K562 (cell line): ENCODE measurements at regions not wholly inside any gene's neighbourhood (a gene's known extent, or its start where the extent isn't known, plus 50 kb on each side); places are given as distances from the start of the nearest gene placed in this dataset.

Experiments used
- ATAC-seq: fragments of 200-7000 bp; cut with Tn5 transposase; 3 replicates; pipeline ENCODE4 v1.9.1; 2020; ENCODE audit warnings: moderate library complexity
- BruUV-seq: library from RNA; stranded (reverse); fragments of 400-500 nt; replicated peaks from 2 replicates; lab custom pipeline; 2021; lab: Mats Ljungman, UMichigan
- CTCF ChIA-PET: fragments of 300-600 bp; formaldehyde crosslinking; extraction: SDS; loops from one replicate; lab custom pipeline; 2021; ENCODE audit warnings: low intra/inter-chr PET ratio; lab: Yijun Ruan, JAX
- POLR2A ChIA-PET: fragments of 300-600, 350-650 bp; sonication (Branson Sonifier 250); formaldehyde crosslinking; extraction: SDS; loops from one replicate; lab custom pipeline; 2021; ENCODE audit warnings: antibody characterized with exemption, inconsistent platforms; lab: Yijun Ruan, JAX
- DNase-seq, 4 experiments: peaks; one replicate each; pipeline versions ENCODE4 v3.0.0 to v3.0.0-alpha.2; 2011 to 2018; ENCODE audit warnings: low spot score in 3 of 4, mixed read lengths in 3 of 4; ENCODE audit errors: extremely low read depth in 1 of 4
- FAIRE-seq: peaks from 2 replicates; lab custom pipeline; 2011; peaks lifted over from hg19 to GRCh38; lab: Jason Lieb, UNC
- H2AFZ ChIP-seq: 2 replicates; pipeline ENCODE4 v1.6.0; 2011; ENCODE audit warnings: low read depth, low read length, control low read depth, inconsistent platforms
- H3K27ac ChIP-seq: fragments of 200-600 bp; 3 replicates; pipeline ENCODE4 v1.8.0; 2011; ENCODE audit warnings: low read depth, mild to moderate bottlenecking, control low read depth, inconsistent platforms, low read length, moderate library complexity, mixed read lengths; ENCODE audit errors: extremely low read depth
- H3K27me3 ChIP-seq, 2 experiments: fragments of 300-600 bp in 1 of 2; 2 replicates in 1 of 2; 3 replicates in 1 of 2; pipeline versions ENCODE4 v1.6.0 to v1.8.0; 2011; ENCODE audit warnings: inconsistent platforms in 2 of 2, low read length in 2 of 2, mild to moderate bottlenecking in 1 of 2, mixed read lengths in 1 of 2, moderate library complexity in 1 of 2; ENCODE audit not compliant: control insufficient read depth in 2 of 2, insufficient read depth in 2 of 2
- H3K36me3 ChIP-seq: fragments of 300-600 bp; 3 replicates; pipeline ENCODE4 v1.8.0; 2011; ENCODE audit warnings: mild to moderate bottlenecking, low read length, inconsistent platforms; ENCODE audit not compliant: control insufficient read depth, insufficient read depth
- H3K4me1 ChIP-seq, 2 experiments: fragments of 200-600 bp in 1 of 2; replicated peaks in 1 of 2; 2 replicates in 1 of 2; 3 replicates in 1 of 2; pipeline versions ENCODE4 v1.5.1 to v1.8.0; 2011; ENCODE audit warnings: inconsistent platforms in 2 of 2, low read length in 2 of 2, mild to moderate bottlenecking in 1 of 2, mixed read lengths in 1 of 2, moderate library complexity in 1 of 2; ENCODE audit not compliant: control insufficient read depth in 2 of 2, insufficient read depth in 2 of 2
- H3K4me2 ChIP-seq: 2 replicates; pipeline ENCODE4 v1.6.1; 2011; ENCODE audit warnings: low read length, control low read depth, inconsistent platforms, mixed read lengths; ENCODE audit not compliant: insufficient read depth
- H3K4me3 ChIP-seq: fragments of 200-600 bp; sonication (generic), shearing (Covaris generic); 2 replicates; pipeline ENCODE4 v1.5.1; 2016; ENCODE audit warnings: control low read depth, inconsistent platforms
- H3K79me2 ChIP-seq: fragments of 200-600 bp; 3 replicates; pipeline ENCODE4 v1.8.0; 2011; ENCODE audit warnings: low read length, inconsistent platforms; ENCODE audit not compliant: control insufficient read depth, insufficient read depth
- H3K9ac ChIP-seq, 2 experiments: 2 replicates each; pipeline versions ENCODE4 v1.6.0 to v1.6.1; 2011; ENCODE audit warnings: low read depth in 2 of 2, low read length in 2 of 2, control low read depth in 1 of 2, inconsistent platforms in 1 of 2, mild to moderate bottlenecking in 1 of 2, mixed read lengths in 1 of 2; ENCODE audit not compliant: insufficient read depth in 1 of 2
- H3K9me1 ChIP-seq: one replicate; pipeline ENCODE4 v1.6.0; 2011; ENCODE audit warnings: inconsistent platforms, mild to moderate bottlenecking, low read length, moderate library complexity; ENCODE audit not compliant: control insufficient read depth, insufficient read depth
- H3K9me3 ChIP-seq: replicated peaks from 2 replicates; pipeline ENCODE4 v1.5.1; 2011; ENCODE audit warnings: low read depth, low read length, inconsistent platforms; ENCODE audit not compliant: control insufficient read depth, insufficient read depth
- H4K20me1 ChIP-seq: replicated peaks from 2 replicates; pipeline ENCODE4 v1.6.1; 2011; ENCODE audit warnings: low read length, inconsistent platforms, mixed read lengths; ENCODE audit not compliant: control insufficient read depth, insufficient read depth
- ARID1B ChIP-seq: fragments of 450-650 bp; IDR thresholded peaks from 2 replicates; pipeline ENCODE4 v1.6.1; 2016; ENCODE audit warnings: antibody characterized with exemption, mild to moderate bottlenecking, inconsistent platforms
- BCOR ChIP-seq: fragments of 450-650 bp; IDR thresholded peaks from 2 replicates; pipeline ENCODE4 v1.6.1; 2016
- NELFE ChIP-seq: IDR thresholded peaks from 2 replicates; pipeline ENCODE4 v1.6.1; 2011; ENCODE audit warnings: mild to moderate bottlenecking; ENCODE audit not compliant: insufficient read depth, insufficient read length
- NFATC3 ChIP-seq: fragments of 450-650 bp; IDR thresholded peaks from 2 replicates; pipeline ENCODE4 v1.6.1; 2017; ENCODE audit warnings: mild to moderate bottlenecking
- PRMT5 ChIP-seq: sonication (generic); formaldehyde crosslinking; IDR thresholded peaks from 2 replicates; pipeline ENCODE4 v1.5.0; 2020; ENCODE audit warnings: missing genetic modification reagents
- PTBP1 ChIP-seq: fragments of 200-400 bp; formaldehyde crosslinking; IDR thresholded peaks from 2 replicates; pipeline ENCODE4 v1.6.1; 2017; ENCODE audit warnings: low read depth, low read length
- RAD51 ChIP-seq: fragments of 450-650 bp; IDR thresholded peaks from 2 replicates; pipeline ENCODE4 v1.7.1; 2016; ENCODE audit warnings: low read depth, mild to moderate bottlenecking, borderline replicate concordance
- SP2 ChIP-seq: IDR thresholded peaks from 2 replicates; pipeline ENCODE4 v1.6.1; 2011; ENCODE audit warnings: mild to moderate bottlenecking, low read depth, low read length, moderate library complexity; ENCODE audit not compliant: poor library complexity, severe bottlenecking; ENCODE audit errors: extremely low read depth
- SRF ChIP-seq, 2 experiments: fragments of 250-450, 450-650 bp in 1 of 2; sonication (Bioruptor Pico) in 1 of 2; sonication (generic) in 1 of 2; formaldehyde crosslinking; IDR thresholded peaks; 2 replicates each; pipeline versions ENCODE4 v1.5.0 to v1.5.1; 2020 to 2022; ENCODE audit warnings: mild to moderate bottlenecking in 1 of 2, missing genetic modification reagents in 1 of 2
- TGIF2 ChIP-seq: sonication (generic); formaldehyde crosslinking; IDR thresholded peaks from 2 replicates; pipeline ENCODE4 v1.8.1; 2022; ENCODE audit warnings: mild to moderate bottlenecking, missing genetic modification reagents, moderate library complexity
- ZNF584 ChIP-seq: fragments of 200-800 bp; sonication (Bioruptor generic); IDR thresholded peaks from 2 replicates; pipeline ENCODE4 v1.6.1; 2016; ENCODE audit warnings: low read depth, mild to moderate bottlenecking, missing genetic modification characterization, missing compliant biosample characterization
- ZNF780A ChIP-seq: fragments of 250-450 bp; sonication (Bioruptor Pico); IDR thresholded peaks from 2 replicates; pipeline ENCODE4 v1.5.0; 2021; ENCODE audit warnings: mild to moderate bottlenecking
- WGBS: fragments of 100-300 bp; shearing (Covaris generic); methylation state at CpG from one replicate; pipeline ENCODE4 v1.1.6; 2016; ENCODE audit warnings: low coverage, mixed read lengths; ENCODE audit not compliant: insufficient coverage; ENCODE audit errors: missing lambda C conversion rate; 5-methylcytosine and 5-hydroxymethylcytosine counted together
- in situ Hi-C: fragments of 300-500 bp; cut with MboI; formaldehyde crosslinking; loops from 4 replicates; pipeline ENCODE4 v1.15.0; 2018; ENCODE audit warnings: inconsistent platforms, mixed read lengths
- intact Hi-C: fragments of 100-400 bp; cut with micrococcal nuclease; formaldehyde crosslinking; loops from 2 replicates; pipeline ENCODE4 v1.14.2; 2022
- TF ChIP-seq, protein P1 (sequence below): sonication (generic); formaldehyde crosslinking; IDR thresholded peaks from 2 replicates; pipeline ENCODE4 v1.8.0; 2022; ENCODE audit warnings: mild to moderate bottlenecking, missing genetic modification reagents
- TF ChIP-seq, protein P2 (sequence below): fragments of 450-650 bp; IDR thresholded peaks from one replicate; pipeline ENCODE4 v1.6.1; 2018; ENCODE audit warnings: mild to moderate bottlenecking, moderate library complexity; ENCODE audit not compliant: partially characterized antibody
- TF ChIP-seq, protein P3 (sequence below): conservative IDR thresholded peaks from 2 replicates; pipeline ENCODE4 v1.6.1; 2011; ENCODE audit warnings: low read depth, mild to moderate bottlenecking, low read length; ENCODE audit not compliant: control insufficient read depth

DNA sequence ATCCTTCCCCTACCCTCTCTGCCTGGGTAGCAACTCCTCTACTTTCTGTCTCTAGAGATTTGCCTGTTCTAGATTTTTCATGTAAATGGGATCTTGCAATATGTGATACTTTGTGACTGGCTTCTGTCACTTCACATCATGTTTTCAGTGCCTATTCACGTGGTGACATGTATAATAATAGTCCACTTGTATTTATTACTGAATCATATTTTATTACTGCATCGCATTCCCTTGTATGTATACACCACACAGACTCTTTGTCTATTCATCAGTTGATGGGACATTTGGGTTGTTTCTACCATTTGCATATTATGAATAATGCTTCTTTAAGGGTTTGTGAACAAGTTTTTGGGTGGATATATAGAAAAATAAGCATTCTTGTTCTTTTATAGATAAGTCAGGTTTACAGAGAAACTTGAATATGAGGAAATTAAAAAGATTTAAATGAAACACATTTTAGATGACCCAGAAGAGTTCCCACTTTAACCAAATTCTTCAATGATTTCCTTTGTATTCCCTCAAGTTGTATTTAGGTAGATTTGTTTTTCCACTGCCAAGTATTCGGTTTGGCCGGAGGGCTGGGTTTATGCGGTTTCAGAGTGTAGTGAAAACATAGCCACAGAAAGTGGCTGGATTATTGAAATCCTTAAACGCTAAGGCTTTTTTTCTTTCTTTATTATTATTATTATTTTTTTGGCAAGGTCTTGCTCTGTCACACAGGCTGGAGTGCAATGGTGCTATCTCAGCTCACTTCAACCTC lies 178.7 kb upstream of the TMTC1 start:
- H2AFZ ChIP-seq, result no peak overlapping the region
- in situ Hi-C loops, result no loop called here
- H3K27ac ChIP-seq, result no peak overlapping the region
- intact Hi-C loops, result no loop called here
- no peak overlapping the region for H3K4me3 ChIP-seq
- no peaks in the 10 kb centered on the region for H3K36me3 ChIP-seq
- no TSS peak for BruUV-seq
- H3K9me3 ChIP-seq, result no peaks in the 10 kb centered on the region
- no peaks in the 10 kb centered on the region for H4K20me1 ChIP-seq
- TF ChIP-seq TGIF2 (no peak), ZNF584 (CRISPR knock-in tag) (no peak), BCOR (no peak), ZNF780A (CRISPR knock-in tag) (no peak), SRF (CRISPR knock-in tag; IDR thresholded peaks at IDR 0.05) (no peak), PRMT5 (CRISPR knock-in tag) (no peak), NFATC3 (no peak), PTBP1 (no peak), ARID1B (no peak), NELFE (no peak), SP2 (no peak), RAD51 (no peak)
- TF ChIP-seq, protein P1, sequence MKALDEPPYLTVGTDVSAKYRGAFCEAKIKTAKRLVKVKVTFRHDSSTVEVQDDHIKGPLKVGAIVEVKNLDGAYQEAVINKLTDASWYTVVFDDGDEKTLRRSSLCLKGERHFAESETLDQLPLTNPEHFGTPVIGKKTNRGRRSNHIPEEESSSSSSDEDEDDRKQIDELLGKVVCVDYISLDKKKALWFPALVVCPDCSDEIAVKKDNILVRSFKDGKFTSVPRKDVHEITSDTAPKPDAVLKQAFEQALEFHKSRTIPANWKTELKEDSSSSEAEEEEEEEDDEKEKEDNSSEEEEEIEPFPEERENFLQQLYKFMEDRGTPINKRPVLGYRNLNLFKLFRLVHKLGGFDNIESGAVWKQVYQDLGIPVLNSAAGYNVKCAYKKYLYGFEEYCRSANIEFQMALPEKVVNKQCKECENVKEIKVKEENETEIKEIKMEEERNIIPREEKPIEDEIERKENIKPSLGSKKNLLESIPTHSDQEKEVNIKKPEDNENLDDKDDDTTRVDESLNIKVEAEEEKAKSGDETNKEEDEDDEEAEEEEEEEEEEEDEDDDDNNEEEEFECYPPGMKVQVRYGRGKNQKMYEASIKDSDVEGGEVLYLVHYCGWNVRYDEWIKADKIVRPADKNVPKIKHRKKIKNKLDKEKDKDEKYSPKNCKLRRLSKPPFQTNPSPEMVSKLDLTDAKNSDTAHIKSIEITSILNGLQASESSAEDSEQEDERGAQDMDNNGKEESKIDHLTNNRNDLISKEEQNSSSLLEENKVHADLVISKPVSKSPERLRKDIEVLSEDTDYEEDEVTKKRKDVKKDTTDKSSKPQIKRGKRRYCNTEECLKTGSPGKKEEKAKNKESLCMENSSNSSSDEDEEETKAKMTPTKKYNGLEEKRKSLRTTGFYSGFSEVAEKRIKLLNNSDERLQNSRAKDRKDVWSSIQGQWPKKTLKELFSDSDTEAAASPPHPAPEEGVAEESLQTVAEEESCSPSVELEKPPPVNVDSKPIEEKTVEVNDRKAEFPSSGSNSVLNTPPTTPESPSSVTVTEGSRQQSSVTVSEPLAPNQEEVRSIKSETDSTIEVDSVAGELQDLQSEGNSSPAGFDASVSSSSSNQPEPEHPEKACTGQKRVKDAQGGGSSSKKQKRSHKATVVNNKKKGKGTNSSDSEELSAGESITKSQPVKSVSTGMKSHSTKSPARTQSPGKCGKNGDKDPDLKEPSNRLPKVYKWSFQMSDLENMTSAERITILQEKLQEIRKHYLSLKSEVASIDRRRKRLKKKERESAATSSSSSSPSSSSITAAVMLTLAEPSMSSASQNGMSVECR (CRISPR knock-in tag), result no peak
- TF ChIP-seq, protein P2, sequence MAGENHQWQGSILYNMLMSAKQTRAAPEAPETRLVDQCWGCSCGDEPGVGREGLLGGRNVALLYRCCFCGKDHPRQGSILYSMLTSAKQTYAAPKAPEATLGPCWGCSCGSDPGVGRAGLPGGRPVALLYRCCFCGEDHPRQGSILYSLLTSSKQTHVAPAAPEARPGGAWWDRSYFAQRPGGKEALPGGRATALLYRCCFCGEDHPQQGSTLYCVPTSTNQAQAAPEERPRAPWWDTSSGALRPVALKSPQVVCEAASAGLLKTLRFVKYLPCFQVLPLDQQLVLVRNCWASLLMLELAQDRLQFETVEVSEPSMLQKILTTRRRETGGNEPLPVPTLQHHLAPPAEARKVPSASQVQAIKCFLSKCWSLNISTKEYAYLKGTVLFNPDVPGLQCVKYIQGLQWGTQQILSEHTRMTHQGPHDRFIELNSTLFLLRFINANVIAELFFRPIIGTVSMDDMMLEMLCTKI, result no peak
- TF ChIP-seq, protein P3, sequence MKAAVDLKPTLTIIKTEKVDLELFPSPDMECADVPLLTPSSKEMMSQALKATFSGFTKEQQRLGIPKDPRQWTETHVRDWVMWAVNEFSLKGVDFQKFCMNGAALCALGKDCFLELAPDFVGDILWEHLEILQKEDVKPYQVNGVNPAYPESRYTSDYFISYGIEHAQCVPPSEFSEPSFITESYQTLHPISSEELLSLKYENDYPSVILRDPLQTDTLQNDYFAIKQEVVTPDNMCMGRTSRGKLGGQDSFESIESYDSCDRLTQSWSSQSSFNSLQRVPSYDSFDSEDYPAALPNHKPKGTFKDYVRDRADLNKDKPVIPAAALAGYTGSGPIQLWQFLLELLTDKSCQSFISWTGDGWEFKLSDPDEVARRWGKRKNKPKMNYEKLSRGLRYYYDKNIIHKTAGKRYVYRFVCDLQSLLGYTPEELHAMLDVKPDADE, result no peak
- ATAC-seq, result no peak
- no peaks in the 10 kb centered on the region for H3K9me1 ChIP-seq
- DNase-seq, result no peak
- ChIA-PET CTCF (no interaction called here), POLR2A (no interaction called here)
- H3K9ac ChIP-seq, result no peak overlapping the region
- 2% methylated on average over 6 of the region's 6 CpGs for WGBS
- no peaks in the 10 kb centered on the region for H3K4me1 ChIP-seq
- H3K27me3 ChIP-seq, result no peaks in the 10 kb centered on the region
- no peak overlapping the region for H3K4me2 ChIP-seq
- no peak for FAIRE-seq
- no peaks in the 10 kb centered on the region for H3K79me2 ChIP-seq
